DMS153 treated with DMSO at 0.1 percent for 48 hours (cell line): ENCODE measurements at regions not wholly inside any gene's neighbourhood (a gene's known extent, or its start where the extent isn't known, plus 50 kb on each side); places are given as distances from the start of the nearest gene placed in this dataset.
A peak's percentile ranks its signal among the peaks of the same experiment; 100 is the strongest.

Experiments used
- DNase-seq: peaks from one replicate; lab custom pipeline; 2025; ENCODE audit not compliant: unreplicated experiment; lab: John Stamatoyannopoulos, UW

- no peak for DNase-seq
Observed at GRCh38 chr12:41936333-41936732, 208.3 kb downstream of the GXYLT1 start.

DNA sequence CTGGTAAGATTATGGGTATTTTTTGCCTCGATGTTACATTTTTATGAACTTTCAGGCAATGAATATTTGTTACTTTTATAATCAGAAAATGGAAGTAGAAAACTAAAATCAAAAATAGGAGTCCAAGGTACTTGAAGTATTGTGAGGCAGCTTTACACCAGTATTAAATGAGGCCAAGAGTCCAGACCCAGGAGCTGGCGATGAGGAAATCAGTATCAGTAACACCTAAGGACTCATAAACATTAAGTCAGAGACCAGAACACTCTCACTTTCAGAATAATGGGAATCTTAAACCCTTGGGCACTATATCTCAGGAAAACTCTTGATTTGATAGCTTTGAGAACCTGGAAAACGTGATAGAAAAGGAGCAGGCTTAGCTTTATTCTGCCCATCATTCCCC, 208.8 kb downstream of the GXYLT1 start:
- DNase-seq: no peak

DNA sequence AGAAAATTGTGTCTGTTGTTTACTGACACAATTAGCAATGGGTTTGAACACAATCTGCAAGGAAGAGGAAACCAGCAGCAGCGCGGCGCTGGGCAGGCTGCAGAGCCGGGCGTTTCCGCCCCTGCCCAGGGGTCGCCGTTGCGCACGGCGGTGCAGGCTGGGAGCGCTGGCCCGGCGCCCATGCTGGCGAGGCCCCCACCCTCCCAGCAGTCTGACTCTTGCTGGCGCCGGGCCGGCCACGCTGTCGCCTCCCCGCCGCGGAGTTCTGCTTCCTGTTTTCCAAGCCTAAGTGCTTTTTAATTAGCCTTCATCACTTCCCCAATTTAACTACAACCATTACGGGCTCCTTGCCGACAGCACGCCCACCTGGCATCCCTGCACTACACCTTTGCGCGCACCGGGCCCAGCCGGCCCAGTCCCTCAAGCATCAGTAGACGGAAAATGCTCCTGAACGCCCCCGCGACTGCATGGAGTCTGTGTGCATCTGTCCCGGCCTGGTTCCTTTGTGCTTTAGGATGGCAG, 212.1 kb downstream of the GXYLT1 start:
- peak; percentile 95 for DNase-seq

- no peak for DNase-seq
Observed at GRCh38 chr12:41930866-41931437, 213.7 kb downstream of the GXYLT1 start.

- DNase-seq: no peak
Observed at GRCh38 chr12:41924111-41924510, 220.6 kb downstream of the GXYLT1 start.

- DNase-seq: no peak
Observed at GRCh38 chr12:41923351-41923750, 221.3 kb downstream of the GXYLT1 start.

DNA sequence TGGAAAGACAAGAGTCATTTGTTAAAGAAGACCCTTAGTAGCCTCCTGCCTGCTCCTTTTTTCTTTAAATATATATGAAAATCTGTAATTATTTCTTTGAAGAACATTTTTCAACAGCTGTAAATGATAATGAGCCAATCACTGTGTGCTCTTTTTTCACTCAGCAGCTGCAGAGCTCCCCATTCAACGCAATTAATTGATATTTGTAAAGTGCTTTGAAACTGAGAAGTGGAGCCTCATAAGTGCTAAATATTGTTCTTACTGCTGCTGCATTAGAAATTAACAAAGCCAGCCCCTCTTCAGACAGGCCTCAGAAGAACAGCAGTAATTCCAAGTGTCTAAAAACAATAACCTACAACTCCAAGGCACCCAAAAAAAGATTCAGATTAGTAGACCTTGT, 224.3 kb downstream of the GXYLT1 start:
- peak; percentile 82 for DNase-seq

DNA sequence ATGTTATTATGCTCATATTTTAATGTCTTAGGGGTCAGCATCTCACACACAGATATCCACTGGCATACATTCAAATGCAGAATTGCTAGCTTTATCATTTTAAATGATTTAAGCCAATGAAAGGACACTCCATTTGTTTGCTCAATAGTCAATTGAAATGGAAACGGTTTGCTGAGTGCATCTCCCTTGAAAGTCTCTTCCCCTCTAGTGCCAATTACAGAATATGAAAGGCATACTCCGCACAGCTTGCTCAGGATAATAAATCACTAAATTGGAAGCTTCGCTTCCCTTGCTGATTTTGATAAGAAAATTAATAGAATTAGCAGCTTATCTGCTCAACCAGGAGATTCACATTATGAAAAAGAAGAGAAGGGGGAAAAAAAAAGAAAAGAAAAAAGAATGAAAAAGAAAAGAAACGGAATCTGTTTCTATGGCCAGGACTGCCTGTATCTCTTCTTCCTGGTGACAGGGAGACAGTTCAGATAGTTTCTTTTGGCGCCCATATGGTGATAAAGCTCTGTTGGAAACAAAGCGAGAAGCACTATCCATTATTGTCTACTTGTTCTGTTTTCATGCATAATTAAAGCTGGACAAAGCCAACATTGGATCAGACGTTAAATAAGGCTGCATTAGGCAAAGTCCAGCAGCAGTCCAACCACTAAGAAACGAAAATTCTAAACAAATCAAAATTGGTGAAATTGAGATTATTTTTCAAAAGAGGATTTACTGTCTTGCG, 225.0 kb downstream of the GXYLT1 start:
- peak; percentile 88 for DNase-seq

- no peak for DNase-seq
Observed at GRCh38 chr12:41919048-41919447, 225.6 kb downstream of the GXYLT1 start.

GRCh38 chr12:41917938-41918341, 226.7 kb downstream of the GXYLT1 start:
- peak; percentile 76 for DNase-seq

DNA sequence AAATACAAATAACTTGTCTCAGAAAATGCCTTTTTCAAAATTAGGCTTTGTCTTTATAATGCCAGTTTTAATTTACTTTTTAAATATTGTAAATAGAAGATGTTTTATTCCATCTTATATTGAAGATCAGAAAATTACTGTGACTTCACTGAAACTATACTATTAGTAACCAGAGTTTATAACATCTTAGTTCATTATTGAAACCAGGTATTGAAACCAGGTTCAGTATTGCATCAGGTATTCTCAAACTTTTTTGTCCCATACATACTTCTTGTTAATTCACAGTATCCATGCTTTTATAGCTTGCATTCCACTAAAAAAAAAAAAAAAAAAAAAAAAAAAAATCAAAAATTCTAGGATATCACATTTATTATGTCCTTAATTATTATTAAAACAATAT, 227.5 kb downstream of the GXYLT1 start:
- no peak for DNase-seq

DNA sequence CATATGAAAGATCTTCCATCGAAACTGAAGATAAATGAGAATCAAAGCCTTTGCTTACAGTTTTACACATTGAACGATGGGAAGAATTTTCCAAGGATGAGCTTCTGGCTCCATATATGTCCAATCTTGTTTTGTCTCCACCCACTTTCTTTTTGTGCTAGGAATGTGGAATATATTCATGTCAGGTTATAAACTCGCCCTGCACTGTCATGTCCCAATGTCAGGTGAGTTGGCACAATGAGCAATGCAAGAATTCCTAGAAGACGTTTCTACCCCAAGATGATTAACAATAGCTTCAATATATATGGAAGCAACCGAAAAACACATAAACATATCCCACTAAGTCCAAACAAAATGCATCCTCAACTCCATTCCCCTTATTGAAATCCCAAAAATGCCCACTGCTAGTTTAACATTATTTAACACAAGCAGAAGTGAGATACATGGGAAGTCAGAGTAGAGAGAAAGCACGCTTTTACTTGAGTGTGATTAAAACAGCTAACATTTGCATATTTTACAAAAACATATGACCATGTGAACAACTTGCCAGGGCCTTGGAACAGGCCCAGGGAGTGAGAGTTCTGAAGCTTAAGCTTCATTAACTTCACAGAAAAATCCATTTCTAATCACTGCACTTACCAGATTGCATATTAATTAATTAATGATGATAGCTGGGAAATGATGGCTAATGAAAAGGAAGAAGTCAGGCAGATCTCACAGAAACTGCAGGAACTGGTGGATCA, 233.9 kb downstream of the GXYLT1 start:
- DNase-seq: no peak

GRCh38 chr12:41908206-41908605, 236.5 kb downstream of the GXYLT1 start:
- DNase-seq: no peak

GRCh38 chr12:41907550-41907949, 237.1 kb downstream of the GXYLT1 start:
- DNase-seq: no peak

DNA sequence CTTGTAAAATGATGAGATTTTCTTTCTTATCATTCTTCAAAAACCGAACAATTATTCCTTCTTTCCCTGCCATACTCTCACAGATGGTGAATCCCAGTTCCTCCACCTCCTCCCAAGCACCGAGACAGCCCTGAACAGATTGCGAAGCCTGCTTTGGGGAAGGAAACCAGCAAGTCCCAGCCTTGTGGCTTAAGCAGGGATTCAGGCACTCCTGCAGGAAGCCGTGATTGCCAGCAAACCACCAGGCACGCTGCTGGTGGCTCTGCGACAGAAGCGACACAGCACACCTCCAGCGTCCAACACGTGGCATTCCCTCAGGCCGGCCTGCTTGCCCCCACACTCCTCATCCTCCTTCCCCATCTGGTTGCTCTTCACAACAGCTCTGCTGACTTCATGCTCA, 237.7 kb downstream of the GXYLT1 start:
- no peak for DNase-seq

DNA sequence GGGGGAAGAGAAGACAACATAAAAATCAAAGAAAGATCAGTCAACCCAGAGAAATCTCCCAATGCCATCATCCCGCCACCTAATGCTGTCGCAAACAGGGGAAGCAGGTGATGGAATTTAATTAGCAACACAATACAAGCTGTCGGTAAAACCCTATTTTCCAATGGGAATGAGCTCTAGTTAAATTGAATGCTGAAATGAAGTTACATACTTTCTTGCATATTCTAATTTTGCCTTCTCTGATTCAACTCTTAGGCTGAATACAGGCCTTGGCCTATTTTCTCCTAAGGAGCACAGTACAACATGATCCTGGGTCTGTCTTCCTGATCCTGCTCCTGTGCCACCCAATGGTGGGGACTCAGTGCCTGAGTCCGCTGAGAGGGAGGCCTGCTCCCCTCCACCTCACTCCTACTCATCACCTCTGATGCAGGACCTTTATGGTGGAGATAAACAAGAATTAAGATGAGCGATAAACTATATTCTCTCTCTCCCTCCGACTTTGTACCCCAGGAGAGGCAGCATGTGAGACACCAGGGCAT, 238.8 kb downstream of the GXYLT1 start:
- no peak for DNase-seq

DNA sequence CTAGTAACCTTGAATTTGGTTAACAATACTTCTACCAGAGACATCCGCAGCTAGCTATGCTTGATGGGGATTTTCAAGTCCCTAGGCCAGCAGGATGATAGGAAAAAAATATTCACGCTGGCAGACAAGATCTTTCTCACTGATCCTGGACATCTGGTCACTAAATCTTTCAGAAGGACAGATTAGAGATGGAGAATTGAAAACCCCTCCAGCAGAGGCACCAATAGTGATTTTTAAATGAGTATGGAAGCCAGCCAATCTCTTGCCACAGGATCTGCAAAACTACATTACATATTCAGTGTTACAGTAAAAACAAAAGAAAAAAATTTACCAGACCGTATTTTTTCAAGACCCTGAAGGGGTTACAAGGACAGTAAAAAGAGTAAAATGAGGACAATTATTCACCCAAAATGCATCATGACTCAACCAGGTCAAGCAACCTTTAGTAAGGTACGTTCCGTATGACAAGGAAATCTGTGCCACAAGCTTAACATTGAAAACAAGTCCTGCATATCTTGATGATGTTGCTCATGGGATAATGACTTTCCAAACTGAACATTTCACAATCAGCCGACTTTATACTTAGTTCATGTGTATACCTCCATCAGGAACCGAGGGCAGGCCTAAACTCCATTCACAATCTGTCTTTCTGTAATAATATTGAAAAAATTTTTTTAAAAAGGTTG, 239.5 kb downstream of the GXYLT1 start:
- no peak for DNase-seq

GRCh38 chr12:41904041-41904440, 240.6 kb downstream of the GXYLT1 start:
- DNase-seq: no peak

DNA sequence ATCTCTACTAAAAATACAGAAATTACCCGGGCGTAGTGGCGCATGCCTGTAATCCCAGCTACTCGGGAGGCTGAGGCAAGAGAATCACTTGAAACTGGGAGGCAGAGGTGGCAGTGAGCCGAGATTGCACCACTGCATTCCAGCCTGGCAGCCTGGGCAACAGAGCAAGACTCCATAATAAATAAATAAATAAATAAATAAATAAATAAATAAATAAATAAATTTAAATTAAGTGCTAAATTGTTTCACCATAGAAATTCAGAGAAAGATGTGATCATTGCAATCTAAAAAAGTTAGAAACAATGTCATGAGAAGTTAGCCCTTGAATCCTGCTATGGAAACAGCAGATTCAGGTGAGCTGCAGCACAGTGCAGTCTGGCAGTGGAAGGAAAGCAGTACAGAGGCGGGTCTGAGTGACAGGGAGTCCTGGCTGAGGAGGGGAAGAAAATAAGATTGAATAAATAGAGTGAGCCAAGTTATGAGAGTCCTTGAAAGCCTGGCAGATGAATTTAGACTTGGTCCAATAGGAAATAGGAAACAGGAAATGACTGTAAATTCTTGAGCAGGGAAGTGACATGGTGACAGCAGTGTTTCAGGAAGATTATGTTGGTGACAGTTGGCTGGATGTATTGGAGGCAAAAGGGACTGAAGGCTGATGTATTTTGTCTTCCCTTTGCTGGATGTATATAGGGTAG, 241.5 kb downstream of the GXYLT1 start:
- no peak for DNase-seq

GRCh38 chr12:41899577-41899976, 245.1 kb downstream of the GXYLT1 start:
- no peak for DNase-seq

- no peak for DNase-seq
Observed at GRCh38 chr12:41897593-41897992, 247.1 kb downstream of the GXYLT1 start.
